Fibroblast of skin of left biceps (primary cell): ENCODE measurements at regions not wholly inside any gene's neighbourhood (a gene's known extent, or its start where the extent isn't known, plus 50 kb on each side); places are given as distances from the start of the nearest gene placed in this dataset.

Experiments
- DNase-seq, 2 experiments: peaks; one replicate each; pipeline ENCODE4 v3.0.0-alpha.2; 2013; ENCODE audit warnings: low read depth in 2 of 2

GRCh38 chr18:24786027-24786426 lies 325.6 kb downstream of the HRH4 start:
- no peak for DNase-seq

- DNase-seq = no peak
Observed at GRCh38 chr18:24790347-24790746, 329.9 kb downstream of the HRH4 start.

- DNase-seq = no peak
Observed at GRCh38 chr18:24791751-24792545, 331.5 kb downstream of the HRH4 start.

GRCh38 chr18:24793742-24794141 lies 333.3 kb downstream of the HRH4 start:
- DNase-seq = no peak

GRCh38 chr18:24795129-24795528 lies 334.7 kb downstream of the HRH4 start:
- DNase-seq = no peak

- DNase-seq = no peak
Observed at GRCh38 chr18:24797981-24798380, 337.5 kb downstream of the HRH4 start.

- no peak for DNase-seq
Observed at GRCh38 chr18:24799176-24799575, 338.7 kb downstream of the HRH4 start.

- no peak for DNase-seq
Observed at GRCh38 chr18:24799720-24800119, 339.3 kb downstream of the HRH4 start.

GRCh38 chr18:24801001-24801400 lies 340.6 kb downstream of the HRH4 start:
- no peak for DNase-seq

GRCh38 chr18:24802456-24802855 lies 342.0 kb downstream of the HRH4 start:
- no peak for DNase-seq

- DNase-seq = no peak
Observed at GRCh38 chr18:24805156-24805555, 344.7 kb downstream of the HRH4 start.

GRCh38 chr18:24809173-24809950 lies 348.9 kb downstream of the HRH4 start:
- no peak for DNase-seq

- no peak for DNase-seq
Observed at GRCh38 chr18:24810561-24811305, 350.3 kb downstream of the HRH4 start.

- DNase-seq = peak in 1 of 2 experiments; percentile 8
Observed at GRCh38 chr18:24811950-24812681, 351.7 kb downstream of the HRH4 start.

- DNase-seq = no peak
Observed at GRCh38 chr18:24814521-24814920, 354.1 kb downstream of the HRH4 start.

GRCh38 chr18:24817150-24817549 lies 356.7 kb downstream of the HRH4 start:
- DNase-seq = no peak

- DNase-seq = no peak
Observed at GRCh38 chr18:24817587-24818371, 357.3 kb downstream of the HRH4 start.

GRCh38 chr18:24818441-24818840 lies 358.0 kb downstream of the HRH4 start:
- no peak for DNase-seq

- DNase-seq = no peak
Observed at GRCh38 chr18:24819141-24819890, 358.9 kb downstream of the HRH4 start.

GRCh38 chr18:24825397-24825796 lies 365.0 kb downstream of the HRH4 start:
- no peak for DNase-seq
